Superior temporal gyrus (tissue), 1 donor: ENCODE measurements at regions not wholly inside any gene's neighbourhood (a gene's known extent, or its start where the extent isn't known, plus 50 kb on each side); places are given as distances from the start of the nearest gene placed in this dataset.
"Not testable (repeated sequence)": the region's sequence is repeated elsewhere in the genome, so short reads cannot be mapped to it uniquely, and the experiment has no call there.

Source experiments
- DNase-seq: peaks from one replicate; pipeline ENCODE4 v3.0.0-alpha.2; 2016; ENCODE audit errors: extremely low spot score

- DNase-seq = no peak
Observed at GRCh38 chr13:40047322-40047771, 391.9 kb downstream of the COG6 start.

DNA sequence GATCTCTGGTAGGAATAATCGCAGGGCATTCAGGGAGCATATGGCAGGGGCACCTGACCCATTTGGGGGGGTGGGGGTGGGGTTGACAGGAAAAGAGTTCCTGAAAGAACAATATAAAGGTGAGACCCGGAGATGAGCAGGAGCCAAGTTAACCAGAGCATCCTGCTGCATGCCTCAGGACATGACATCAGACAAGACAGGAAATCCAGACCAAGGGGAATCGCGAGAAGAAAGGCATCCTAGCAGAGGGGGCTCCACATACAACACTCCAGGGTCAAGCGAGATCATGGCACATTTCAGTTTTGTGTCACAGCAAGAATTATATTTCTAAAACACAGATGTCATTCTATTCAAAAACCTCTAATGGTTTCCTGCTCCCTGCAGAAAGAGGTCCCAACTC lies 393.1 kb downstream of the COG6 start:
- DNase-seq = no peak

- DNase-seq = no peak
Observed at GRCh38 chr13:40052954-40053353, 397.5 kb downstream of the COG6 start.

DNA sequence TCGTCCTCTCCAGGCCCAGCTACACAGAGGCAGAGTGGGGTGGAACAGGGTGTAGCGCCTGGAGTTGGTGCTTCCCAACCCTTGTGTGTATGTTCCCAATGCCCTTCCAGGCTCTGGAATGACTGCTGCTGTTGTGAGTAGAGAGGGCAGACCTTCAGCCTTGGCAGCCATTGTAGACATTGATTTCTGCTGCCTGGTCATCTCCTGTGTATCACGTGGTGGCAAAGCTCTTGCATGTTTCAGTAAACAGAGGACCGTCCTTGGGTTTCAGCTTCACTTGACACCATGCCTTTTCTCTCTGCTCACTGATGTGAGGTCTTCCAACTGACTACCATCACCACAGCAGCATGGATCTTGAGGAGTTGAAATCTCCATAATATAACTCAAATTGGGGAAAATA lies 397.9 kb downstream of the COG6 start:
- DNase-seq = no peak

GRCh38 chr13:40054422-40054821 lies 399.0 kb downstream of the COG6 start:
- DNase-seq = not testable (repeated sequence)

- DNase-seq = no peak
Observed at GRCh38 chr13:40056898-40057619, 401.6 kb downstream of the COG6 start.

- DNase-seq = no peak
Observed at GRCh38 chr13:40058757-40059236, 403.3 kb downstream of the COG6 start.

GRCh38 chr13:40059540-40060232 lies 404.2 kb downstream of the COG6 start:
- DNase-seq = no peak

DNA sequence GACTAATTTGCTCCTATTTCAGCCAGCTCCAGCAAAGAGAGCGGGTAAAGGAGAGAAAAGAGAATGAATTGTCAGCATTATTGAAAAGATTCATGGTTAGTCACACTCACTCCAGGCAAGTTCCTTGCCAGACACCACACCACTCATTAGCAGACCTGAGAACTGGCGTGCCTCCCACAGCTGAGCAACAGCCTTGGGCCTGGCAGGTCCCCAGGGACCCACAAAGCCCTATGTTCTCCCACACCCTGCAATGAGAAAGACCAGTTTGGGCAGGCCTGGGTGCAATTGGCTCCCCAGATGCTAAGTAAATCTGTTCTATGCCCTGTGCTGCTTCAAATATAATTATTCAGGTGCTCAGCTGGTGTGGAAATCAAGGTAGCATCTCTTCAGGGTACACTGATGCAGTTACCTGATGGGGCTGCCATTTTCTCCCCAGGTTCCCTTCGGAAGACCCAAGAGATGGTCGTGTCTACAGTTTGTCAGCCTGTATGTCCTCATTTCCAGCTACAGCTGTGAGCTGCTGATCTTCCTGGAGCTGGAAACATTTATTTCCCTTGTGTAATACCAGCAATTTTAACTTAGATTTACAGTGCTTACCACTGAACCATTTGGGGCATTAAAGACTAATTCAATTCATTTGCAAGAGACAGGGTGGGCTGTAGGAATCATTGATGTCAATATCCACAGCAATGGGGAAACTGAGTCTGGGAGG lies 405.0 kb downstream of the COG6 start:
- DNase-seq = peak; percentile 46

GRCh38 chr13:40061466-40062450 lies 406.3 kb downstream of the COG6 start:
- DNase-seq = no peak

- DNase-seq = no peak
Observed at GRCh38 chr13:40063278-40063698, 407.8 kb downstream of the COG6 start.

- DNase-seq = no peak
Observed at GRCh38 chr13:40063703-40064102, 408.2 kb downstream of the COG6 start.

GRCh38 chr13:40064154-40065097 lies 409.0 kb downstream of the COG6 start:
- no peak for DNase-seq

DNA sequence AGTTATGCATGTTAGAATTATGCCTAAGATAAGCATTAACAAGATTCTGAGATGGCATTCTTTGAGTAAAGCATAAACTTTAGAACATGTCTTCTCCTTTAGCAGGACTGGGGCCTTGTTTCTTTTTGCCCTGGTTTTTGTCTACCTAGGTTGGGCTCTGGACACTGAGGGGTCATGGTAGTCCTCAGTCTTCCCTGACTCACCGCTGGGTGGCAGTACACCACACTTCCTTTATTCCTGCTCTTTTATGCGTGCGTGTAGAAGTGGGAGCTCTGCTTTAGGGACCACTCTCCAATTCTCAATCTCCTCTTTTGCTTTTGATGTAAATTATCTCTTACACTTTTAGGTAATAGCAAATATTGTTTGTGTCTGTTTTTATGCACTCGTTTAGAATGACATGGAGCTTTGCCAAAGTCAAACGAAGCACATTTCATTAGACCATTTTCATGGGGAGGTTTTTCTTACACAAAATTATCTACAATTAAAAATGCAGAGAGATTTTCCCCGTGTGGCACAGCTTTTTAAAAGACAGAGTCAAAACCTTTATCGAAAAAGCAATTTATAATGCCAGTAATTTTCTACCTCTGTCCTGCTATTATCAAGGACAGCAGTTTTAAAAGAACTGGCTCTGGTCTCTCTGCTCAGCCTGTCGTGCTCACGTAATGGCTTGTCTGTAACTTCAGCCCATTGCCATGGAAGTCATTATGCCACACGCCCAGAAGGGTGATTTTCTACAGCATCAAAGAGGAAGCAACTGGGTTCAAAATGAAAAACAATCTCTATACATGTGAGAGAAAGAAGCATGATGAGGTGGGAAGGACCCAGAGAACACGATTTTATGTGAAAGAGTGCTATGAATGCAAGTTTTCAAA lies 413.9 kb downstream of the COG6 start:
- peak; percentile 94 for DNase-seq

DNA sequence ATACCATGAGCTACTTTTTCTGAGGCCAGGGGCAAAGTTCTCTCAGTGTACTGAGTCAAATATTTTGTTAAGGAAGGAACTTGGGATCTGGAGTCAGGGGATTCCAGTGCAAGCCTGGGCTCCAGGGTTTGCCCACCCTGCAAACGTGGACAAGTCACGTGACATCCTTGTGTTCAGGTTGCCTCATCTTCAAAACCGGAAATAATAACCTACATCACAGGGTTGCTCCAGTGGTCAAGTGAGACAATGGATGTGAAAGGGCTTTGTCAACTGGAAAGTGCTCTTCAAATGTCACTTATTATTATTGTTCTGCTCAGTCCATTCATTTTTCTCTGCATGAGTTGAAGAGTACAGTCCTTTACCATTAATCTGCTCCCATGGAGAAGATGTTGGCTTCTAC lies 414.9 kb downstream of the COG6 start:
- DNase-seq = no peak

GRCh38 chr13:40072663-40073120 lies 417.2 kb downstream of the COG6 start:
- no peak for DNase-seq

- DNase-seq = no peak
Observed at GRCh38 chr13:40074338-40074737, 418.9 kb downstream of the COG6 start.

- no peak for DNase-seq
Observed at GRCh38 chr13:40075281-40075680, 419.8 kb downstream of the COG6 start.

DNA sequence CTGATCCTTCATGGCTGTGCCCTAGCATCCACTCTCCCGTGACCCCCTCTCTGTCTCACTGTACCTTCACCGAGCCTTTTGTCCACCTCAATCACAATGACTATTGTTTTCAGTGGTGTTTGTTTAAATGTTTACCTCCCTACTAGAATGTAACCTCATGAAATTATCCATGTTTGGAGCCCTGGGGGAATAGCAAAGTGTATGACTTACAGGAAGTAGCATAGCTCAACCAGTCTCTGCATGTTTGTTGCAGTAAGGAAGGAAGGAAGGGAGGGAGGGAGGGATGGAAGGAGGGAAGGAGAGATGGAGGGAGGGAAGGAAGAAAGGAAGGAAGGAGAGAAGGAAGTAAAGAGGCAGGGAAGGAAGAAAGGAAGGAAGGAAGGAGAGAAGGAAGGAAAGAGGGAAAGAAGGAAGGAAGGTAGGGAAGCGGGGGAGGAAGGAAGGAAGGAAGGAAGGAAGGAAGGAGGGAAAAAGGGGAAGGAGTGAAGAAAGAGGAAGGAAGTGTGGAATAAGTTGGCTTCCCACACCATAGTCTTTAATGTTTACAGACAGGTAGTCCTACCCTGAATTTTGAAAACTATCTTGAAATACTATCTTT lies 421.4 kb downstream of the COG6 start:
- no peak for DNase-seq
